GM21381 (cell line): ENCODE measurements at regions not wholly inside any gene's neighbourhood (a gene's known extent, or its start where the extent isn't known, plus 50 kb on each side); places are given as distances from the start of the nearest gene placed in this dataset.

Source experiments
- ATAC-seq: cut with Tn5 transposase; IDR thresholded peaks from one replicate; pipeline ENCODE4 v1.9.1; 2021; ENCODE audit warnings: mild to moderate bottlenecking, moderate library complexity; ENCODE audit not compliant: unreplicated experiment

- ATAC-seq: no peak
These were observed 86.6 kb downstream of the BOD1 start for GRCh38 chr5:173529861-173530260.

- no peak for ATAC-seq
These were observed 88.8 kb downstream of the BOD1 start for GRCh38 chr5:173527671-173528070.

GRCh38 chr5:173524136-173524535, 92.3 kb downstream of the BOD1 start:
- ATAC-seq: no peak

- ATAC-seq: no peak
These were observed 93.1 kb downstream of the BOD1 start for GRCh38 chr5:173523388-173523787.

- ATAC-seq: no peak
These were observed 93.9 kb downstream of the BOD1 start for GRCh38 chr5:173522518-173522917.

GRCh38 chr5:173518856-173519255, 97.6 kb downstream of the BOD1 start:
- ATAC-seq: no peak

- ATAC-seq: no peak
These were observed 98.8 kb downstream of the BOD1 start for GRCh38 chr5:173517648-173518047.

GRCh38 chr5:173515526-173515925, 100.9 kb downstream of the BOD1 start:
- ATAC-seq: no peak

- no peak for ATAC-seq
These were observed 101.8 kb downstream of the BOD1 start for GRCh38 chr5:173514661-173515060.

GRCh38 chr5:173513521-173513991, 102.9 kb downstream of the BOD1 start:
- no peak for ATAC-seq

- ATAC-seq: no peak
These were observed 103.6 kb downstream of the BOD1 start for GRCh38 chr5:173512637-173513435.

- ATAC-seq: no peak
These were observed 107.4 kb downstream of the BOD1 start for GRCh38 chr5:173509060-173509459.

GRCh38 chr5:173507171-173507570, 109.3 kb downstream of the BOD1 start:
- ATAC-seq: no peak

- ATAC-seq: no peak
These were observed 110.8 kb downstream of the BOD1 start for GRCh38 chr5:173505634-173506033.

- ATAC-seq: no peak
These were observed 114.5 kb downstream of the BOD1 start for GRCh38 chr5:173501922-173502321.

- ATAC-seq: no peak
These were observed 115.2 kb downstream of the BOD1 start for GRCh38 chr5:173501271-173501670.

- ATAC-seq: no peak
These were observed 116.3 kb downstream of the BOD1 start for GRCh38 chr5:173500213-173500560.

- ATAC-seq: no peak
These were observed 116.8 kb downstream of the BOD1 start for GRCh38 chr5:173499471-173500212.

- no peak for ATAC-seq
These were observed 117.5 kb downstream of the BOD1 start for GRCh38 chr5:173498739-173499470.

- no peak for ATAC-seq
These were observed 118.2 kb downstream of the BOD1 start for GRCh38 chr5:173498286-173498685.

- no peak for ATAC-seq
These were observed 118.8 kb downstream of the BOD1 start for GRCh38 chr5:173497685-173498084.

GRCh38 chr5:173496883-173497255, 119.6 kb downstream of the BOD1 start:
- ATAC-seq: no peak
